Ectodermal cell (in vitro differentiated cells): ENCODE measurements at regions not wholly inside any gene's neighbourhood (a gene's known extent, or its start where the extent isn't known, plus 50 kb on each side); places are given as distances from the start of the nearest gene placed in this dataset.

Source experiments
- H3K27ac ChIP-seq: 2 replicates; pipeline ENCODE4 v1.7.0; 2013; ENCODE audit warnings: mild to moderate bottlenecking, low read depth, low read length; ENCODE audit not compliant: insufficient read depth, poor library complexity, severe bottlenecking
- H3K27me3 ChIP-seq: 2 replicates; pipeline ENCODE4 v1.7.0; 2013; ENCODE audit warnings: mild to moderate bottlenecking, low read length; ENCODE audit not compliant: insufficient read depth, control insufficient read depth, poor library complexity, severe bottlenecking
- H3K36me3 ChIP-seq: one replicate; pipeline ENCODE4 v1.7.0; 2013; ENCODE audit warnings: low read length; ENCODE audit not compliant: control insufficient read depth, insufficient read depth
- H3K4me1 ChIP-seq: one replicate; pipeline ENCODE4 v1.7.0; 2013; ENCODE audit warnings: low read length; ENCODE audit not compliant: control insufficient read depth, insufficient read depth
- H3K4me3 ChIP-seq: 2 replicates; pipeline ENCODE4 v1.7.0; 2013; ENCODE audit warnings: low read depth, low read length, control low read depth; ENCODE audit not compliant: insufficient read depth
- H3K9me3 ChIP-seq: 2 replicates; pipeline ENCODE4 v1.7.0; 2013; ENCODE audit warnings: mild to moderate bottlenecking, low read length, moderate library complexity; ENCODE audit not compliant: control insufficient read depth
- WGBS, 2 experiments: methylation state at CpG; one replicate each; pipeline ENCODE4 v1.1.7; 2013; ENCODE audit warnings: missing lambda C conversion rate in 2 of 2; 5-methylcytosine and 5-hydroxymethylcytosine counted together

DNA sequence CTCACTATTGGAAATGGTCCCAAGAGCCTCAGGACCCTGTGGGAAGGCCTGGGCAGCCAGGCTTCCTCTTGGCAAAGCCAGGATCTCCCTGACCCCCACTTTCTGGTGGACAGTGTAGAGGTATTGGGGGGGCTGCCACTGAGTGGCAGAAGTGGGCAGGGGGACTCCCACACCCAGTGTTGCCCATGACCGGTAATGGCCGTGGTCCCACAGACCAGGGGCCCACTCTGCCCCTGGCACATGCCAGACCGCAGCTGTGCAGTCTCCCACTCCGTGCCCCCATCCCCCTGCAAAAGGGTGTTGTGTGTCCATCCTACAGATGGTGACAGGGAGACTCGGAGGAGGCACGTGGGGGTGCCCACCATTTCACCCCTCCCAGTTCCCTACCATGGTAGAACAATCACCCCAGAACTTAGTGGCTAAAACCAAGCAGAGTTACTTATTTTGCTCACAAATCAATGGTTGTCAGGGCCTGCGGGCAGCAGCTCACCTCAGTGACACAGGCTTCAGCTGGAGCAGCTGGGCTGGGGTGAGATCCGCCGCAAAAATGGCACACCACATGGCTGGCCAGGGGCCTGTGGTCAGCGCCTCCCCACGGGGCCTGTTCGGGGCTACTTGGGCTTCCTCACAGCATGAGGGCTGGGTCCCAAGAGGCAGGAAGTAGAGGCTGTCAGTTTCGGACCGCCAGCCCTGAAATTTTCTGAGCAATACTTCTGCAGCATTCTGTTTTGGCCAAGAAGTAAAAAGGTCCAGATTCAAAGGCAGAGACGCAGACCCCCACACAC, 59.0 kb upstream of the ZNF469 start:
- WGBS, 2 experiments, result 95% methylated on average over 14 to 15 of the region's 15 CpGs
- H3K27me3 ChIP-seq, result no peaks in the 10 kb centered on the region
- no peak overlapping the region for H3K4me3 ChIP-seq
- no peaks in the 10 kb centered on the region for H3K36me3 ChIP-seq
- no peak overlapping the region for H3K27ac ChIP-seq
- no peaks in the 10 kb centered on the region for H3K4me1 ChIP-seq
- H3K9me3 ChIP-seq, result no peaks in the 10 kb centered on the region

DNA sequence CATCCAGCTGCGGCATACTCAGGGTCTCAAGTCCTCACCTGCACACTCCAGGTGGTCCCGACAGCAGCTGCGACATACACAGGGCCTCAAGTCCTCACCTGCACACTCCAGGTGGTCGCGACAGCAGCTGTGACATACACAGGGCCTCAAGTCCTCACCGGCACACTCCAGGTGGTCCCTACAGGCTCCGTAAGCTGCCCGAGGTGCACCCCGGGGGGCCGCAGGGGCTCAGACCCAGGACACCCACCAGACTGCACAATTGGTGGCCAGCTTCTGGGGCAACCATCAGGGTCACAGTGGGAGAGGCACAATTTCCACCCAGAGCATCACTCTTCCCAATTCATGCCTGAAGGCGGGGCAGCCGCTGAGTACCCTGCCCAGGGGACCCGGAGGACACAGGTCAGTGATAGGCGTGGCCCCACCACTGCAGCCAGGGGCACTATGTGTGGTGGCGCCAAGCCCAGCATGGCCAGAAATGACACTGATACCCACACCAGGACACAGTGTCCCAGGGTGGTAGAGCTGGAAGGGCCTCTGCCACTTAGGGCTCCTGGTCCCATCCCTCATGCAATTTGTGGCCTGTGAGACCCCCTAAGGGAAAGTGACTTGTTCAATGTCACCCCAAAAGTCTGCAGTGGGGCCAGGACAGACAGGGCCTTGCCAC, 57.5 kb upstream of the ZNF469 start:
- H3K36me3 ChIP-seq, result no peaks in the 10 kb centered on the region
- no peak overlapping the region for H3K27ac ChIP-seq
- WGBS, 2 experiments, result 93 to 94% methylated on average over 15 of the region's 15 CpGs
- H3K4me3 ChIP-seq, result no peak overlapping the region
- no peaks in the 10 kb centered on the region for H3K4me1 ChIP-seq
- no peaks in the 10 kb centered on the region for H3K9me3 ChIP-seq
- no peaks in the 10 kb centered on the region for H3K27me3 ChIP-seq

DNA sequence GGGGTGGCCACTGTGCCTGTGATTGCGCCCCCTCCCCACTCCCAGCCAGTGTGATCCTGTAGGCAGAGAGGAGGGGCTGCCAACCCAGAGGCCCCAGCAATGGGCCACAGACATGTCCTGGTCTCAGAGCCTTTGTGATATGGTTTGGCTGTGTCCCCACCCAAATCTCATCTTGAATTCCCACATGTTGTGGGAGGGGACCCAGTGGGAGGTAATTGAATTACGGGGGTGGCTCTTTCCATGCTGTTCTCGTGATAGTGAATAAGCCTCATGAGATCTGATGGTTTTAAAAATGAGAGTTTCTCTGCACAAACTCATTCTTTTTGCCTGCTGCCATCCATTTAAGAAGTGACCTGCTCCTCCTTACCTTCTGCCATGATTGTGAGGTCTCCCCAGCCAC, 56.8 kb upstream of the ZNF469 start:
- H3K9me3 ChIP-seq, result no peaks in the 10 kb centered on the region
- no peaks in the 10 kb centered on the region for H3K27me3 ChIP-seq
- H3K36me3 ChIP-seq, result no peaks in the 10 kb centered on the region
- WGBS, 2 experiments, result 77 to 93% methylated on average over 3 of the region's 3 CpGs
- H3K27ac ChIP-seq, result no peak overlapping the region
- no peak overlapping the region for H3K4me3 ChIP-seq
- H3K4me1 ChIP-seq, result no peaks in the 10 kb centered on the region

DNA sequence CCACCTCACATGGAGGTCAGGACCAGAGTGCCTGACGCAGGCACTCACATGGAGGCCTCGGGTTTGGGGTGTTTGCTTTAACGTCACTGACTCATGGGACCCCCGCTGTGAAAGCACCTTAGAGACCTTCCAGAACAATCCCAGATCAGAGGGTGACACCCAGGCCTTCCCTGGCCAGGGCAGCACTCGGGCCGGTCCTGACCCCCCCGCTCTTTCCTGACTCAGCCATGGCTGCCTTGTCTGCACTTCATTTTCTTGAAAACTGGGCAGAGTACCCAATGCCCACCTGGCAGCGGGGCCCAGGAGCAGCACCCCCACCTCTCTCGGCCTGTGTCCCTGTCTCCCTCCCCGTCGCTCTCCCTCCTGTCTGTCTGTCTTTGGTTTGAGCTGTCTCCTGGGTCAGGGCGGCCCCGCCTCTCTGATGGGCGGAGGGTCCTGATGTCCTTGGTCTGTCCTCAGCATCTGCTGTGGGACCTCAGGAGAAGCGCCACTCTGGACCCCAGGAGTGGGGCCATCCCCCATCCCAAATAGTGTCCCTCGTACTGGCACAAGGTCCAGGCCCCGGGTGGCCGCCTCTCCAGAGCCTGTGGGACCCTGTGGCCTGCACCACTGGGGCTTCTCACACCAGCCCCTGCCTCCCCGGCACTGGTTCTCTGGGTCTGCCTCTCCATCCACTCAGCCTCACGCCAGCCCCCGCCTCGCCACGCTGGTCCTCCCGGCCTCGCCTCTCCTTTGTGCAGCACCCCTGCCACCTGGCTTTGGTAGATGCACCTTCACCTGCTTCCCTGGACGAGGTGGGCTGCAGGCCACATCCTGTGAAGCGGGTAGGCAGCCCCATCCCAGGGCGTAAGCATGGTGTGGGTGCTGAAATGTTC, 55.9 kb upstream of the ZNF469 start:
- 91% methylated on average over 28 of the region's 28 CpGs for WGBS, 2 experiments
- Histone ChIP-seq H3K27me3 (no peaks in the 10 kb centered on the region), H3K36me3 (no peaks in the 10 kb centered on the region), H3K4me1 (no peaks in the 10 kb centered on the region), H3K4me3 (no peak overlapping the region), H3K27ac (no peak overlapping the region), H3K9me3 (no peaks in the 10 kb centered on the region)

DNA sequence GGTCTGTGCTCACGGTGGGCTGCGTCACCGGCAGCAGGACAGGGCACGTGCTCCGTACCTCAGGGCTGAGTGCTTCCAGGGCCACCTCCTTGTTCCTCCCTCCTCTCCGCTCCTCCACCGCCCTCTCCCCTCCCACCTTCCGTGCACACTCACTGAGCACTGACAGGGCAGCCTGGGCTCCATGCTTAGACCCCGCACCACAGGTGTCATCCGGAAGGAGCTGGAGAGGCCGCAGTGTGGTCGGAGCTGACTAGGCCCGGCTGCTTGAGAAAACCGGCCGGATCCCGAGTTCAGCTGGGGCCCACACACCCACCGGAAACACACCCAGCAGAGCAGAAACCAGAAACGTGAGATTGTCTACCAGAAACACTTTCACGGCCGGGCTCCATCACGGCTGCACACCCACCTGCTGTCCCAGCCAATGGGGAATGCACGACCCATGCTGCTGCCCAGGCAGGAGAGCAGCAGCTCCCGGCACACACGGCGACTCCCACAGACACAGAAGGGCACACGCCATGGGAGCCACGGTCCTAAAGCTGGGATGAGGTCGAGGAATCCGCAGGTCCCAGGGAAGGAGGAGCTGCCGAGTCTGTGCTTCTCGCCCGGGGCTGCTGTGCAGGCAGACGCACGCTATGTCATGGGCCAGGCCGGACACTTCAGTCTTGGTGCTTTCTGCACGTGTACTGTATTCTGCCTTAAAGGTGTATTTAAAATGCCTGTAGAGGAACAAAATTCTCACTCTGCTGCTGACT, 55.0 kb upstream of the ZNF469 start:
- 93% methylated on average over 36 of the region's 36 CpGs for WGBS, 2 experiments

DNA sequence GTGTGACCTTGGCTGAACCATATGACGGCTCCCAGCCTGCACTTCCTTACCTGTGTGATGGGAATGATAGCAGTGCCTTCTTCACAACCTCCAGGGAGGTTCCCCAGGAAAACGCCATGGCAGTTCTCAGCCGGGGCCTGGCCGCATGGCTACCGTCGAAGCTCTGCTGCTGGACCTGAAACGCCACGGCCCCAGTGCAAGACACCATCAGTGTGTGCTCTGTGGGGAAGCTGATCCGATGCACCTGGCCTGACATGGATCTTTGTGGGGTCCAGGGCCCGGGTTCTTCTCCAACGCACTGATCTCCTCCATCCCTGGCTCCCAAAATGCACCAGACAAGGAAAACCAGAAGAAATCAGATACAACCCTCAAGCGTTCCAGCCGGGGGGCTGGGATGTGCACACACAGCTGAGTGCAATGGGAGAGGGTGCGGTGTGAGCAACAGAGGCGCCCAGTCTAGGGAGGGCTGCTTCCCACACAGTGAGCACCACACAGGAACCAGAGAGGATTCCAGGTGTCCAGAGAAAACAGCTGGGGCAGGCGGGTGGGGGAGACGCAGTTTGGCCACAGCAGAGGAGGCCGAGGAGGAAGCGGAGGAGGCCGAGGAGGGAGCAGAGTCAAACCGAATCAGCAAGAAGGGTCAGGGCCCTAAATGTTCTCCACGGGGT, 54.3 kb upstream of the ZNF469 start:
- no peaks in the 10 kb centered on the region for H3K9me3 ChIP-seq
- no peak overlapping the region for H3K27ac ChIP-seq
- 91 to 93% methylated on average over 22 of the region's 22 CpGs for WGBS, 2 experiments
- H3K36me3 ChIP-seq, result no peaks in the 10 kb centered on the region
- H3K4me3 ChIP-seq, result no peak overlapping the region
- H3K4me1 ChIP-seq, result no peaks in the 10 kb centered on the region
- no peaks in the 10 kb centered on the region for H3K27me3 ChIP-seq

More for the DNA sequence above, 55.0 kb upstream of the ZNF469 start:
- H3K27ac ChIP-seq, result no peak overlapping the region
- no peaks in the 10 kb centered on the region for H3K36me3 ChIP-seq
- H3K27me3 ChIP-seq, result no peaks in the 10 kb centered on the region
- no peaks in the 10 kb centered on the region for H3K4me1 ChIP-seq
- no peaks in the 10 kb centered on the region for H3K9me3 ChIP-seq
- H3K4me3 ChIP-seq, result no peak overlapping the region

DNA sequence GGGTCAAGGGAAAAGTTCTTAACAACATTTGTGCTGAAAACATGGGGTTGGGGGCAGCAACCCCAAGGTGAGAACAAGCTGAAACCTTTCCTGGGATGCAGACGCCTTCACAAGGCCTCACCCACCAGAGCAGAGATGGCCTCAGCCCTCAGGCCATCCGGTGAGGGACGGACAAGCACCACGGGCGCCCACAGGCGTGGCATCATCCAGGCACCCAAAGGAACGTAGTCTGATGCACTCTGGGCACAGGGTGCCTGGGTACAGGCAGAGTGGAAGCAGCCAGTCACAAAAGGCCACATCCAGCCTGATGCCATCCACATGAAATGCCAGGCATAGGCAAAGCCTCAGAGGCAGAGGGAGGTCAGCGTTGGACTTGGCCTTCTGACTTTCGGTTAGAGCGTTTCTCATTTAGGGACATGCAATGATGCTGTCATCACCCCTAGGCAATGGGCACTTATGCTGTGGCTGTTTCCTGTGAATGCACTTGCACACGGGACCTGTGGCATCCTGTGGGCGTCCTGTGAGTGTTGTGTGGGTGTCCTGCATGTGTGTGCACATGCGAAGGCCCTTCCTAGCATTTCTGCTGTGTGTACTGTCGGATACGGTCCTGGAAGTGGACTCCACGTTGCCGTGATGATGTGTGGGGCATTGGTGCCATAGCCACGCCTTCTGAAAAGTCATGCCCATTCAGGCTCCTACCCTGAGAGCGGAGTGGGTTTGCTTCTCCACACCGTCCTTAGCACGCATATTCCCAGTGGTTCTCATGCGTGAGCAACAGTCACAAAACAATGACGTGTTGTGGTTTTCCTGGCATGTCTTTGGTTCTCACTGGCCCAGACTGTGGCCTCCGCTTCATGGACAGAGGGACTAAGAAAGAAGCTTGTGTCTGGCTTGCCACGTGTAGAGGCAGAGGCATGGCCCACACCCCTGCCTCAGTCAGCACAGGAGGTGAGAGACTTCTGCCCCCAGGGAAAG, 52.7 kb upstream of the ZNF469 start:
- Histone ChIP-seq H3K36me3 (no peaks in the 10 kb centered on the region), H3K27ac (no peak overlapping the region), H3K4me1 (no peaks in the 10 kb centered on the region), H3K27me3 (no peaks in the 10 kb centered on the region), H3K9me3 (no peaks in the 10 kb centered on the region), H3K4me3 (no peak overlapping the region)
- 93% methylated on average over 25 of the region's 25 CpGs for WGBS, 2 experiments

DNA sequence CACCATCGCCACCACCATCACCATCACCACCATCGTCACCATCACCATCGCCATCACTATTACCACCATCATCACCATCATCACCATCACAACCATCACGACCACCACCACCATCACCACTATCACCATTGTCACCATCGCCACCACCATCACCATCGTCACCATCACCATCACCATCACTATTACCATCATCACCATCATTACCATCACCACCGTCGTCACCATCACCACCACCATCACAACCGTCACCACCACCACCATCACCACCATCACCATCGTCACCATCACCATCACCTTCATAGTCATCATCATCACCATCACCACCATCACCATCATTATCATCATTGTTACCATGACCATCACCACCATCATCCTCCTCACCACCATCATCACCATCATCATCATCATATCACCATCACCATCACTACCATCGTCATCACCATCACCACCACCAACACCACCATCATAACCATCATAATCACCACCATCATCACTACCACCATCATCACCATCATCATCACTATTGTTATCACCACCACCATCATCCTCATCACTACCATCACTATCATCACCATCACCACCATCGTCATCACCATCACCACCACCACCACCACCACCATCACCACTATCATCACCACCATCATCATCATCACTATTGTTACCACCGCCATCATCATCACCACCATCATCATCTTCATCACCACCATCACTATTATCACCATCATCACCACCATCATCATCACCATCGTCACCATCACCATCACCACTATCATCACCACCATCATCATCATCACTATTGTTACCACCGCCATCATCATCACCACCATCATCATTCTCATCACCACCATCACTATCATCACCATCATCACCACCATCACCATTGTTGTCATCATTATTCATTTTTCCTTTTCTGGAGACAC, 51.5 kb upstream of the ZNF469 start:
- no peaks in the 10 kb centered on the region for H3K9me3 ChIP-seq
- H3K36me3 ChIP-seq, result no peaks in the 10 kb centered on the region
- H3K27me3 ChIP-seq, result no peaks in the 10 kb centered on the region
- no peak overlapping the region for H3K27ac ChIP-seq
- 92 to 93% methylated on average over 15 of the region's 15 CpGs for WGBS, 2 experiments
- no peak overlapping the region for H3K4me3 ChIP-seq
- H3K4me1 ChIP-seq, result no peaks in the 10 kb centered on the region
